Cardiac fibroblast (primary cell): ENCODE measurements at regions not wholly inside any gene's neighbourhood (a gene's known extent, or its start where the extent isn't known, plus 50 kb on each side); places are given as distances from the start of the nearest gene placed in this dataset.
"Not testable (repeated sequence)": the region's sequence is repeated elsewhere in the genome, so short reads cannot be mapped to it uniquely, and the experiment has no call there.

Source experiments
- DNase-seq, 2 donors: peaks; one replicate each; pipeline versions ENCODE4 v3.0.0 to v3.0.0-alpha.2; 2010; ENCODE audit warnings: low read depth in 2 of 2
- H3K4me3 ChIP-seq, 2 donors: replicated peaks in 1 of 2; 1 replicate in 1 of 2; 2 replicates in 1 of 2; pipeline ENCODE4 v1.5.1; 2011; ENCODE audit warnings: low read depth in 2 of 2, low read length in 2 of 2, mild to moderate bottlenecking in 2 of 2, moderate library complexity in 1 of 2
- TF ChIP-seq, protein P1 (sequence below): IDR thresholded peaks from one replicate; pipeline ENCODE4 v1.5.1; 2011; ENCODE audit warnings: low read depth, mild to moderate bottlenecking, low read length, inconsistent platforms

DNA sequence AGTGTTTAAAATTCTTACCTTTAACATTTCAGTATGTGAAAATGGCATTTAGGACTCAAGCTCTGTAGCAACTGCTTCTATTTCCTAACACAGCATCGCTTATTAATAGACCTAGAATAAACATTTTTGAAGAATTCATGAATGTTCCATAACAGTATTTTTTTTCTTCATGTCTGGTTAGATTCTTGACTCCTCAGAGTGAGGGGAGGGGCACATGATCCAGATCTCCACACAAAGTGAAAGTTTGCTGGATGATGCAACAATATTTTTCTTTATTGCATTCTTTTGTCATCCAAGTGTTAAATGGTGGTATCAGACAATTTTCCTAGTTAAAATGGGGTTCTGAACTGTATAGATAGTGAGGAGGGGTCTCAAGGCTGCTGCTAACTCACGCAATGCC is 130.8 kb upstream of the MAN2A1 start:
- TF ChIP-seq, protein P1, sequence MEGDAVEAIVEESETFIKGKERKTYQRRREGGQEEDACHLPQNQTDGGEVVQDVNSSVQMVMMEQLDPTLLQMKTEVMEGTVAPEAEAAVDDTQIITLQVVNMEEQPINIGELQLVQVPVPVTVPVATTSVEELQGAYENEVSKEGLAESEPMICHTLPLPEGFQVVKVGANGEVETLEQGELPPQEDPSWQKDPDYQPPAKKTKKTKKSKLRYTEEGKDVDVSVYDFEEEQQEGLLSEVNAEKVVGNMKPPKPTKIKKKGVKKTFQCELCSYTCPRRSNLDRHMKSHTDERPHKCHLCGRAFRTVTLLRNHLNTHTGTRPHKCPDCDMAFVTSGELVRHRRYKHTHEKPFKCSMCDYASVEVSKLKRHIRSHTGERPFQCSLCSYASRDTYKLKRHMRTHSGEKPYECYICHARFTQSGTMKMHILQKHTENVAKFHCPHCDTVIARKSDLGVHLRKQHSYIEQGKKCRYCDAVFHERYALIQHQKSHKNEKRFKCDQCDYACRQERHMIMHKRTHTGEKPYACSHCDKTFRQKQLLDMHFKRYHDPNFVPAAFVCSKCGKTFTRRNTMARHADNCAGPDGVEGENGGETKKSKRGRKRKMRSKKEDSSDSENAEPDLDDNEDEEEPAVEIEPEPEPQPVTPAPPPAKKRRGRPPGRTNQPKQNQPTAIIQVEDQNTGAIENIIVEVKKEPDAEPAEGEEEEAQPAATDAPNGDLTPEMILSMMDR: no peak
- H3K4me3 ChIP-seq: no peak overlapping the region
- peak in 1 of 2 donors; percentile 16 for DNase-seq

- TF ChIP-seq, protein P1: no peak
- no peak overlapping the region for H3K4me3 ChIP-seq
- no peak for DNase-seq
Observed at GRCh38 chr5:109558364-109558763, 131.4 kb upstream of the MAN2A1 start.

DNA sequence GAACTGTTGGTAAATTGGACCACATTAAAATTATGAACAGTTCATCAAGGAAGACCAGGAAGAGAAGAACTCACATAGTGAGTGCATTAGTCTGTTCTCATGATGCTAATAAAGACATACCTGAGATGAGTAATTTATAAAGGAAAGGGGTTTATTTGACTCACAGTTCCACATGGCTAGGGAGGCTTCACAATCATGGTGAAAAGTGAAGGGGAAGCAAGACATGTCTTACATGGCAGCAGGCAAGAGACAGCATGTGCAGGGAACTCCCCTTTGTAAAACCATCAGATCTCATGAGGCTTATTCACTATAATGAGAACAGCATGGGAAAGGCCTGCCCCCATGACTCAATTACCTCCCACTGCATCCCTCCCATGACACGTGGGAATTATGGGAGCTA is 135.9 kb upstream of the MAN2A1 start:
- no peak overlapping the region for H3K4me3 ChIP-seq
- TF ChIP-seq, protein P1: no peak
- DNase-seq: no peak

GRCh38 chr5:109551234-109551633 is 138.5 kb upstream of the MAN2A1 start:
- DNase-seq, H3K4me3 ChIP-seq: not testable (repeated sequence)

DNA sequence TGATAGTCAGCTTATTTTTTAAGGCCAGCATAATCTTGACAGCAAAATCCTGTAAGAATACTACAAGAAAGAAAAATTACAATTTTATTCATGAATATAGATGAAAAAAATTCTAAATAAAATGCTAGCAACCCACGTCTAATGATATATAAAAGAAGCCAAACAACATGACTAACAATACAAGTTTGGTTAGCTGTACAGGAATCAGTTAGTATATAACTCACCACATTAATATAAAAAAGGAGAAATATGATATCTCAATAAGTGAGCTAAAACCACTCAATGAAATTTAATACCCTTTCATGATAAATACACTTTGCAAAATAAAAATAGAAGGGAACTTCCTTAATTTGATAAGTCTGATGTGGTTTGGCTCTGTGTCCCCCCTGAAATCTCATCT is 139.7 kb upstream of the MAN2A1 start:
- TF ChIP-seq, protein P1: no peak
- H3K4me3 ChIP-seq: no peak overlapping the region
- DNase-seq: no peak

- H3K4me3 ChIP-seq: no peak overlapping the region
- DNase-seq: no peak
- TF ChIP-seq, protein P1: no peak
Observed at GRCh38 chr5:109546461-109546860, 136.7 kb upstream of the PJA2 start.

DNA sequence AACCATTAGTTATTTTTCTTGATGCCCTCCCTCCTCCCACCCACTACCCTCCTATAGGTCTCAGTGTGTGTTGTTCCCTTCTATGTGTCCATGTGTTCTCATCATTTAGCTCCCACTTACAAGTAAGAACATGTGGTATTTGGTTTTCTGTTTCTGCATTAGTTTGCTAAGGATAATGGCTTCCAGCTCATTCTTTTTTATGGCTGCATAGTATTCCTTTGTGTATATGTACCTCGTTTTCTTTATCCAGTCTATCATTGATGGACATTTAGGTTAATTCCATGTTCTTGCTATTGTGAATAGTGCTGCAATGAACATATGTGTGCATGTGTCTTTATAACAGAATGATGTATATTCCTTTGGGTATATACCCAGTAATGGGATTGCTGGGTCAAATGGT is 135.1 kb upstream of the PJA2 start:
- not testable (repeated sequence) for DNase-seq

DNA sequence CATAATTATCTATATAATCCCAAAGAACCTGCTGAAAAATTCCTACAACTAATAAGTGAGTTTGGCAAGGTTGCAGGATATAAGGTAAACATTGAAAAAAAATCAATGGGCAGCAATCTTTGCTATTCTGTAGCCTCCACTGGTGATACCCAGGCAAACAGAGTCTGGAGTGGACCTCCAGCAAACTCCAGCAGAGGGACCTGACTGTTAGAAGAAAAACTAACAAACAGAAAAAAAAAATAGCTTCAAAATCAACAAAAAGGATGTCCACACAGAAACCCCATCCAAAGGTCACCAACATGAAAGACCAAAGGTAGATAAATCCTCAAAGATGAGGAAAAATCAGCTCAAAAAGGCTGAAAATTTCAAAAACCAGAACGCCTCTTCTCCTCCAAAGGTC is 128.9 kb upstream of the PJA2 start:
- DNase-seq, H3K4me3 ChIP-seq: not testable (repeated sequence)

More for the DNA sequence above, 135.1 kb upstream of the PJA2 start:
- H3K4me3 ChIP-seq: not testable (repeated sequence)

GRCh38 chr5:109535090-109535489 is 125.3 kb upstream of the PJA2 start:
- DNase-seq, H3K4me3 ChIP-seq: not testable (repeated sequence)
